Panc1 (cell line): ENCODE measurements at regions not wholly inside any gene's neighbourhood (a gene's known extent, or its start where the extent isn't known, plus 50 kb on each side); places are given as distances from the start of the nearest gene placed in this dataset.

Source experiments
- ATAC-seq: fragments of 200-7000 bp; cut with Tn5 transposase; 2 replicates; pipeline ENCODE4 v1.9.1; 2020; ENCODE audit warnings: mild to moderate bottlenecking, moderate library complexity
- BruUV-seq: library from RNA; stranded (reverse); fragments of 400-500 nt; replicated peaks from 2 replicates; lab custom pipeline; 2021; lab: Mats Ljungman, UMichigan
- CTCF ChIA-PET: fragments of 300-600 bp; sonication (Branson Sonifier 250); formaldehyde crosslinking; loops from one replicate; lab custom pipeline; 2022; ENCODE audit warnings: antibody characterized with exemption; lab: Charles Lee
- POLR2A ChIA-PET: fragments of 300-600 bp; sonication (Branson Sonifier 250); formaldehyde crosslinking; loops from one replicate; lab custom pipeline; 2022; ENCODE audit warnings: antibody characterized with exemption; lab: Charles Lee
- DNase-seq: peaks from one replicate; pipeline ENCODE4 v3.0.0-alpha.2; 2010; ENCODE audit warnings: low read depth, low spot score
- H3K27ac ChIP-seq: 2 replicates; pipeline ENCODE4 v1.5.1; 2011; ENCODE audit warnings: mild to moderate bottlenecking, low read length, inconsistent platforms
- H3K27me3 ChIP-seq: fragments of 200-500 bp; sonication (Bioruptor generic); 2 replicates; pipeline ENCODE4 v1.6.0; 2014; ENCODE audit warnings: low read length, inconsistent platforms; ENCODE audit not compliant: control insufficient read depth, insufficient read depth
- H3K36me3 ChIP-seq: fragments of 200-500 bp; sonication (Bioruptor generic); 2 replicates; pipeline ENCODE4 v1.5.1; 2014; ENCODE audit warnings: inconsistent platforms, mild to moderate bottlenecking, low read length, moderate library complexity; ENCODE audit not compliant: control insufficient read depth, insufficient read depth
- H3K4me1 ChIP-seq: 2 replicates; pipeline ENCODE4 v1.5.1; 2011; ENCODE audit warnings: inconsistent platforms, mild to moderate bottlenecking, low read length, moderate library complexity; ENCODE audit not compliant: control insufficient read depth, insufficient read depth
- H3K4me3 ChIP-seq, 2 experiments: 2 replicates each; pipeline ENCODE4 v1.5.1; 2011 to 2012; ENCODE audit warnings: low read depth in 2 of 2, low read length in 2 of 2, mild to moderate bottlenecking in 2 of 2, inconsistent platforms in 1 of 2, moderate library complexity in 1 of 2
- H3K9me3 ChIP-seq: fragments of 200-500 bp; sonication (Bioruptor generic); 2 replicates; pipeline ENCODE4 v1.5.1; 2014; ENCODE audit warnings: low read depth, mild to moderate bottlenecking, inconsistent platforms, low read length, moderate library complexity; ENCODE audit not compliant: control insufficient read depth, insufficient read depth
- CTCF ChIP-seq: fragments of 450-650 bp; IDR thresholded peaks from 2 replicates; pipeline ENCODE4 v1.5.1; 2017; ENCODE audit warnings: mild to moderate bottlenecking
- POLR2AphosphoS5 ChIP-seq: IDR thresholded peaks from 2 replicates; pipeline ENCODE4 v1.6.1; 2012; ENCODE audit warnings: mild to moderate bottlenecking, low read depth, low read length, moderate library complexity
- REST ChIP-seq, 2 experiments: IDR thresholded peaks; 2 replicates each; pipeline ENCODE4 v1.6.1; 2011 to 2012; ENCODE audit warnings: low read depth in 2 of 2, control low read depth in 1 of 2, low read length in 1 of 2, mild to moderate bottlenecking in 1 of 2, moderate library complexity in 1 of 2; ENCODE audit not compliant: insufficient read depth in 1 of 2
- SIN3A ChIP-seq: IDR thresholded peaks from 2 replicates; pipeline ENCODE4 v1.6.1; 2012; ENCODE audit warnings: low read depth, mild to moderate bottlenecking, low read length, moderate library complexity, borderline replicate concordance; ENCODE audit not compliant: insufficient read depth
- TCF7L2 ChIP-seq: IDR thresholded peaks from 2 replicates; pipeline ENCODE4 v1.6.1; 2011; ENCODE audit warnings: mild to moderate bottlenecking, low read depth, low read length, inconsistent platforms
- in situ Hi-C: cut with HindIII; loops from 2 replicates; pipeline ENCODE4 v1.10.0; 2016; ENCODE audit warnings: low sequenced_read_pairs, low pct_unique_long_range_greater_than_20kb
- intact Hi-C: fragments of 100-400 bp; cut with micrococcal nuclease; formaldehyde crosslinking; loops from one replicate; pipeline ENCODE4 v1.10.0; 2022; ENCODE audit not compliant: unreplicated experiment

DNA sequence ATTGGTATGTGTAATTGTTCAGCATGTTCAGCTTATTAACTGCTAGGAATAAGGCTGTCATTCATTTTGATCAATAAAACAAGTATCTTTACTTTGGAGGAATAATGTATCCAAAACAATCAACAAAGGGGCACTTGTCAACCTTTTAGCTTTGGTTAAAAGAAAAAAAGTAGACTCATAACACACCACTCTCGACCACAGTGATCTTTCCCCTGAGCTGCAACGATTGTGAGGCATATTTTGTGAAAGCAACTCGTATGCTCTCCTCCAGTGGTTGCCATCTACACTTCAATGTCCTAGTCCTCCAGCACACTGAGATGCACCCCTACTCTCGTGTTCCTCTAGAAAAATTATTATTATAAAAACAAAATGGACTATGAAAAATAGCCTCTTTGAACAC is 60.1 kb upstream of the PDE7B start:
- no peak for DNase-seq
- no peak for TF ChIP-seq CTCF
- TF ChIP-seq SIN3A: no peak
- TF ChIP-seq POLR2AphosphoS5: no peak
- no peak for TF ChIP-seq REST (IDR thresholded peaks at IDR 0.05; ENCODE audit: insufficient read depth in 1 of 2, low read depth in 2 of 2, low read length in 1 of 2)
- no peak for TF ChIP-seq TCF7L2
- H3K9me3 ChIP-seq: no peaks in the 10 kb centered on the region
- ChIA-PET CTCF (no interaction called here), POLR2A (no interaction called here)
- no peak overlapping the region for H3K4me3 ChIP-seq
- H3K27me3 ChIP-seq: no peaks in the 10 kb centered on the region
- no TSS peak for BruUV-seq
- H3K4me1 ChIP-seq: no peaks in the 10 kb centered on the region
- intact Hi-C loops (no loop called here), in situ Hi-C loops (no loop called here)
- no peaks in the 10 kb centered on the region for H3K36me3 ChIP-seq
- no peak for ATAC-seq
- H3K27ac ChIP-seq: no peak overlapping the region

DNA sequence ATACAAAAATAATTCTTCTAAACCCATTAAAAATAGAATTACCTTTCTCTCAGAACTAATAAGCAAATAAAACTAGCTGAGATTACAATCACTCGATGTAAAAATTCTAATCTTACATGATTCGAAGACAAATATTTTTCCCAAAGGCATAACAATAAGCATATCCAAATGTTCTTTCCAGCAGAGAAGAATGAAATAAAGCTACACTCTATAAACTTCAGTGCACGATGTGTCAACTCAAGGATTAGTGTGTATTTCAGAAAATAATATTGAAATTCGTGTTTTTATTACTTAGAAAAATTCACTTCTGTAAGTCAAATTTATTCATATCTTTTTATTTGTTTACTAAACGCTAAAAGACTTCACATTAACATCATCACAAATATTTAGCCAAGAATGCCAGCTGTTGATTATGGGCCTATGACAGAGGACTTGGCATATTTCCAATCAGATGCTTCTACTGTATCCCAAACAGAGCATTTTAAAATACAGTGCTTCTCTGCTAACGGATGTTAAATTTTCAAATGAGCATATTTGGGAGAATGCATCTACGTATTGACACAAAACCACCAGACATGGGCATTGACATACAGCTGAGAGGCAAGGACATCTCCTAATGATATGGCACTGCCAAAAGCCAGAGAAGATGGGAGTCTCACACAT is 54.7 kb upstream of the PDE7B start:
- H3K4me1 ChIP-seq: no peaks in the 10 kb centered on the region
- no peak for TF ChIP-seq SIN3A
- ATAC-seq (no peak), DNase-seq (no peak)
- ChIA-PET CTCF (no interaction called here), POLR2A (no interaction called here)
- H3K4me3 ChIP-seq: no peak overlapping the region
- no peaks in the 10 kb centered on the region for H3K27me3 ChIP-seq
- intact Hi-C loops (no loop called here), in situ Hi-C loops (no loop called here)
- H3K36me3 ChIP-seq: no peaks in the 10 kb centered on the region
- H3K27ac ChIP-seq: no peak overlapping the region
- BruUV-seq: no TSS peak
- H3K9me3 ChIP-seq: no peaks in the 10 kb centered on the region

- H3K27me3 ChIP-seq: no peaks in the 10 kb centered on the region
- no peaks in the 10 kb centered on the region for H3K9me3 ChIP-seq
- no peak overlapping the region for H3K4me3 ChIP-seq
- intact Hi-C loops: no loop called here
- no TSS peak for BruUV-seq
- H3K27ac ChIP-seq: no peak overlapping the region
- H3K4me1 ChIP-seq: no peaks in the 10 kb centered on the region
- ChIA-PET POLR2A (no interaction called here), CTCF (no interaction called here)
- TF ChIP-seq SIN3A: no peak
- TF ChIP-seq TCF7L2: no peak
- TF ChIP-seq POLR2AphosphoS5: no peak
- TF ChIP-seq REST (IDR thresholded peaks at IDR 0.05; ENCODE audit: insufficient read depth in 1 of 2, low read depth in 2 of 2, low read length in 1 of 2): no peak
- no peak for TF ChIP-seq CTCF
- in situ Hi-C loops: no loop called here
- no peak for ATAC-seq
- DNase-seq: no peak
- H3K36me3 ChIP-seq: no peaks in the 10 kb centered on the region
Measured at GRCh38 chr6:135797361-135797760, 54.1 kb upstream of the PDE7B start.
